Activated CD4-positive, CD25-positive, alpha-beta regulatory T cell treated with anti-CD3 and anti-CD28 coated beads, Interleukin-2, amount 50 U/mL, for 24 hours (primary cell): ENCODE measurements at regions not wholly inside any gene's neighbourhood (a gene's known extent, or its start where the extent isn't known, plus 50 kb on each side); places are given as distances from the start of the nearest gene placed in this dataset.

Experiments
- ATAC-seq, 2 donors: fragments of 150-1000 bp; cut with Tn5 transposase; one replicate each; pipeline ENCODE4 v1.10.0; 2021; ENCODE audit warnings: mild to moderate bottlenecking in 1 of 2, moderate library complexity in 1 of 2

DNA sequence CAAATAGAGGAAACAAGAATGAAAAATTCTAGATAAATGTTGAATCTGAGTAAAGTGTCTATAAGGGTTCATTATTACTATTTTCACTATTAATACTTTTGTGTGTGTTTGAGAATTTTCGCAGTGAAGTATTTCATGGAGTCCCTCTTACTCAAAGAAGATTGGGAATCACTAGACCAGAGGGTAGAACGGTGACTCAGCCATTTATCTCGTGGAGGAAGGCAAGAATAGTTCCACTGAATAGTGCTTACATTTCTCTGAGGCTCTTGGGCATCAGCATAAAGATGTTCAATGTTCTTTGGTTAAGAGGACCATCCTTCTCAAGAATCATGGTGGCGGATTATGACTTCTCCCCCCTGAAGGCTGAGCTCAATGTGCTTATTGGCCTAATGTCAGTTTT, 376.7 kb upstream of the ARID1B start:
- ATAC-seq = no peak

DNA sequence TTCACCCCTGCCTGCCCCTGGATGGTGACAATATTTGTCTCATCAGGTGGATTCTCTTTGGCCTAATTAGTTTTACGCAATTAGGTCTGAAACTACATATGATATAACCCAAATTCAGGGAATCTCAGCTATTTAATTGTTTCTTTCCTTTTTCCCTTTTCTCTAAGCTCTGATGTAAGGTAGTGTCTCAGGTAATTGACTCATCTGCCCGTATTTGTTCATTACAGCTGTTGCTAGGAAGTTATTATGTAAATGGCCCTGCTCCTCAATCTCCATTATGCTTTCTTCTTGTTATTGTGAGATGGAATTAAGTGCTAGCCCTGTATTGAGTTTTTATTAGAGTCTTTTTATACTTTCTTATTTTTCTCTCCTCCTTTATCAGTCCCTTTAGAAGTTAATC, 378.2 kb upstream of the ARID1B start:
- ATAC-seq = no peak

DNA sequence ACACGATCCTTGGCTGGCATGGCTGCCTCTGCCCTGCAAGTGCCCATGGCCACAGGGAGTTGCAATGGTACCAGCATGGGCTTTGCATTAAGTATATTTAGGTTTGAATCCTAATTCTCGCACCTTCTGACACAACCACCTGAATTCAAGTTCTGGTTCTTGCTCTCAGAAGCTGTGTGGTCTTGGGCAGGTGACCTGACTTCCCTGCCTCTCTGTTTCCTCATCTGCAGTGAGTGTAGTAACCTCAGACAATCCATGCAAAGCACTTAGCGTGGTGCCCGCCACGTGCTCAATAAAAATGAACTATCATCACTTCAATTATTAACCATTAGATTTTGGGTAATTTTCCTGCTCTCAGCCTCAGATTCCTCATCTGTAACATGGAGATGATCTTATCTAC, 378.8 kb upstream of the ARID1B start:
- no peak for ATAC-seq

GRCh38 chr6:156396791-156397418, 380.3 kb upstream of the ARID1B start:
- peak in 1 of 2 donors; percentile 28 for ATAC-seq

DNA sequence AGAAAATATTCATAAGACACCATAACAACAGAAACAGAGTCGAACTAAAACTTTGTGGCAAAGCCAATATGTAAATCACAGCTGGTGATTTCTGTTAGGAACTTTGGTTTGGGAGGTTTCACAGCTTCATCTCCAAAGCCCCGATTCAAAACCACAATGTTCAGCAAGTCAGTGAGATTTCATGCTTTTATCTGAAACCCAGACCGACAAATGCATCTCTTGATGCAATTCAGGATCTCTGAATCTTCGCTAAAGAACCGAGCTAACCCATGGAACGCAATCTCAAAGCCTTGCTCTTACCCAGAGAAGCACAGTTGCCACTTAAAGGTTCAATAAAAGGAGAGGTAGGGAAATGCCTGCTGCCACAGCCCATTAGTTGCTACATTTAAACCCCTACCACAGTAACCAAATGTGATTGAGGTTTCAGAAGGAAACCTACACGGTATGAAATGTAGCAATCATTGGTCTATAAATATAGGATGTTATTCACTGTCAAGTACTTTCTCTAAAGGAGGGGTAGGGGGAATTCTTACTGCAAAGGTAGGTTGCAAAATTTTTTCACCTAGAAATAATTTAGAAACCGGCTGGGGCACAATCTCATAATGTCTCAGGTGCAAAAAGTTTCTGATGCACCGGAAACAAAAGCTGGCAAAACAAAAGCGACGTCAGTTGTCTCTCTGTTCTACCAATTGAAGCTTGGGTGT, 381.0 kb upstream of the ARID1B start:
- ATAC-seq = peak; percentile 46 to 56

- ATAC-seq = peak; percentile 38 to 44
These were observed 381.9 kb upstream of the ARID1B start for GRCh38 chr6:156395276-156395675.

GRCh38 chr6:156392648-156393047, 384.5 kb upstream of the ARID1B start:
- no peak for ATAC-seq

GRCh38 chr6:156391977-156392376, 385.2 kb upstream of the ARID1B start:
- no peak for ATAC-seq

GRCh38 chr6:156391061-156391672, 386.0 kb upstream of the ARID1B start:
- no peak for ATAC-seq

GRCh38 chr6:156390621-156391020, 386.6 kb upstream of the ARID1B start:
- ATAC-seq = no peak

DNA sequence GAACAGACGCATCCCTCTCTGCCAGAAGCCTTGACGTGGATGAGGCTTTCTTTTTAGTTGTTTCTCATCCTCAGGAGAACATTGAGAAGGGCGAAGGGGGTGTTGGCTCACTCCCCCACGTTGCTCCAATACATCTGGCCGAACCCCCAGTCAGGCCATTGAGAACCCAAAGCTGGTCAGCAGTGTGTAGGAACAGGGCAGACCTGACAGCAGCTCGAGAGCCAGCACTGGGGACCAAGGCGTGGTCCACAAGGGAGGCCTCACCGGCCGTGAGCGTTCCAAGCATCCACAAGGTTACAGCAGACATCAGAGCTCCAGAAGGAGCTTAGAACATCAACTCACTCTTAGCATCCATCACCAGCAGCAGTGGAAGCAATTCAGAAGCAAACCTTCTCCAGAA, 387.9 kb upstream of the ARID1B start:
- no peak for ATAC-seq

DNA sequence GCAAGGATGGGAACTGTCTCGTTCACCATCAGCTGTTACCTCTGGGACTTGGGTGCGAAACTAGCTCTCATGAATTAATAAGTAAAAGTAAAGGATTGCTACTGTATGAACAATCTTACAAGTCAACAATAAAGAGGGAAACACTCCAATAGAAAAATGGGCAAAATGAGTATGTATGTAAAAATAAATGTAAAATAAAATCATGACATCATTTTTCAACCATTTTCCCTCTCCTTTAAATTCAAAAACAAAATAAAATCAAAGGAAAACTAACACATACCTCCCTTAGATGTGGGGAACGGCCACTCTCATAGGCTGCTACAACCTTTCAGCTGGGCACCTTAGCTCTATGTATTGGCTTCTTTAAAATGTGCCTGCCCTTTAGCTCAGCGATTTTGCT, 389.7 kb upstream of the ARID1B start:
- no peak for ATAC-seq

DNA sequence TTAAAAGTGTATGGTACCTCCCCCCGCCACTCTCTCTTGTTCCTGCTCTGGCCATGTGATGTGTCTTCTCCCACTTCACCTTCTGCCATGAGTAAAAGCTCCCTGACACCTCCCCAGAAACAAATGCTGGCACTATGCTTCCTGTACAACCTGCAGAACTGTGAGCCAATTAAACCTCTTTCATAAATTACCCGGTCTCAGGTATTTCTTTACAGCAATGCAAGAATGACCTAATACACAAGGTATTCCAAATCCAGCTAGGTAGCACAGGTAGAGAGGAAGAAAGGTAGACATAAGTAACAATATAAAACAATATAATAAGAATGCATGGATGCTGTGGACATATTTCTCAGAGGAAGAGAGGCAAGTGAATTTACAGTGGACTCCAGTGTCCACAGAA, 394.1 kb upstream of the ARID1B start:
- no peak for ATAC-seq

DNA sequence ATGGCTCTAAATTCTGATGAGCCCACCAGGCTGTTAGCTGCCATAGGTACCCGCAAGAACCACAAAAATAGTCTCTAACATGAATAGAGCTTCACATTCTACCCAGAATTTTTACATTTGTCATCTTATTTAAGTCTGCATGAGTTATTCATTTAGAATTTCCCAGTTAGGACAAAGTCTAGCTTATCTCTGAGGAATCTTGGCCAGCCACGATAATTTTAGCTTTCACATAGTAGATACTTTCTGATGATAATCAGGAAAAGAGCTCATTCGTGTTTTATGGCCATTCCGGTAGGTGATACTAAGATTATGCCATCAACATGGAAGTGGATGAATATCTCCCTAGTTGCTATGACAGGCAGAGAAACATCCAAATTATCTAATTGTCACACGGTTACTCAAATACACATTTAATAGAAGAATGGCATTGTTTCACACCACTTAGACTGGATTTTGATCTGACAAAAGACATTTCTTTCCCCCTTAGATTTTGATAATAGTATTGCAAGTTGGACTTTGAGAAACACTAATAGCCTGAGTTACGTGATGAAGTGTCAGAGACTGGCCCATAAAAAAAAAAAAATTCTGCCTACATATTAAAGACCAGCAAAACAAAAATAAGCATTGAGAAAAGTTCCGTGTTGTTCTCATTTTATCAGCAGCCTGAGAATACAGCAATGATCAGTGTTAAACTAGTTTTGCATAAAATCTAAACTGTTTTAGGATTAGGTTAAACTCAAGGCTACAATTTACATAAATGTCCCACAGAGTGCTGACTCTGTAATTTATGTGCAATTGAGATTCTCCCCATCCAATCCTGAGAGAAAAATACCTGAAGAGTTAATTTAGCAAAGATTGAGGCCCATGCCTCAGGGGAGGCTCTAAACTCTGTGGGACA, 397.5 kb upstream of the ARID1B start:
- ATAC-seq = no peak

DNA sequence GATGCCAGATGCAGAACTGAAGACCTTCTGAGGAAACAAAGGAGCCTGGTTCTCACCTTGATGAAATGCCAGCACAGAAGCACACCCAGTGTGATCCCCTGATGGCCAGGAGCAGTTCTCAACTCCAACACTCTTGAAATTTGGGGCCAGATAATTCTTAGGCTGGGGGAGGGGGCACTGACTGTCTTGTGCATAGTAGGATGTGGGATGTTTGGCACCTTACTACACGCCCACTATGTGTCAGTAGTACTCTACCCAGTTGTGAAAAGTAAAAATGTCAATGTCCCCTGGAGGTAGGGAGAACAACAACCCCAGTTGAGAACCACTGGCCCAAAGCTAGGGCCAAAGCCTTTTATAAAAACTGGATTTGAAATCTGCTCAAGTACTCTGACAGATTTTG, 398.3 kb upstream of the ARID1B start:
- ATAC-seq = no peak

- no peak for ATAC-seq
These were observed 401.1 kb upstream of the ARID1B start for GRCh38 chr6:156376091-156376490.

GRCh38 chr6:156359912-156360311, 417.3 kb upstream of the ARID1B start:
- no peak for ATAC-seq

DNA sequence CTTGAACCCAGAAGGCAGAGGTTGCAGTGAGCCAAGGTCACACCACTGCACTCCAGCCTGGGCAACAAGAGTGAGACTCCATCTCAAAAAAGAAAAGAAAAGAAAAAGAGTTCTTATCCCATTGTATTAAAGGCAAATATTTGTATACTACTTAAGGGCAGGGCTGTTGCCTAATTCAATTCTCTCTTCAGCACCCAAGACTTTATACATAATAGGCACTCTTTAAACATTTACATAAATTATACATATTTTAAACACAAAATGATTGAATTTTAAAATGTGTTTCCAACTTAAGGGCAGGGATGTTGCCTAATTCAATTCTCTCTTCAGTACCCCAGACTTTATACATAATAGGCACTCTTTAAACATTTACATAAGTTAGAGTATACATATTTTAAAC, 424.3 kb upstream of the ARID1B start:
- ATAC-seq = no peak

GRCh38 chr6:156351346-156351966, 425.7 kb upstream of the ARID1B start:
- no peak for ATAC-seq

GRCh38 chr6:156350337-156350736, 426.8 kb upstream of the ARID1B start:
- ATAC-seq = no peak

DNA sequence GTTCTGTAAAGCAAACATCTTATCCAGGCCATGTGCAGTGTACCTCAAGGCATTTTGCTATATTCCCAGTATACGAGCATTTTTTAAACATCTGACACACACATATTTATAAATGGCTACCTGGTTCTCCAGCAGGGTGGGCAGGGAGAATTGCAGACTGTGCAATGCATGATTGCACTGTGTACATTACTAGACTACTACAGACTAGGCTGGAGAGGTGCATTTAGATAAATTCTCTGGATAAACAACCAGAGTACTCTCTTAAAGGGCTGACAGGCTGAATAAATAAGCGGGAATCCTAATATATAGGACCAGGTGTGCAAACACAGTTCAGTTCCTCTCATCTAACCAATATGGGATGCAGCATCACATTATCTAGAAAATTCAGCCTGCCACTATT, 428.3 kb upstream of the ARID1B start:
- ATAC-seq = no peak

GRCh38 chr6:156348424-156348823, 428.8 kb upstream of the ARID1B start:
- ATAC-seq = no peak

DNA sequence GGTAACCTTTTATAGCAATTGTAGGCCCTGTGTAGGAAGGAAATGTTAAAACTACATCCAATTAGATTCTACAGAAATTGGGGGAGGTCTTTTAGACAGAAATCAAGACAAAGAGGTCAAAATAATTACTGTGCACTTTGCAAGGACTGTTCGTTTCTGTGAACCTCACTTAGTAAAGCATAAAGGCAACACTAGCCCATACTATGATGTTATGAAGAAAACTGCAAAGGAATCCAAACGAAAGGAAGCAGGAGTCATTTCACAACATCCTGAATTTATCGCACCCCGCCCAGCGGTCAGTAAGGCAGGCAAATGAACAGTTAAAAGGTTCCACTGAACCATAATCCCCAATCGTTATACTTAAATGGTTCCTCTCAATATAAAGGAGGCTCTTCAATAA, 429.5 kb upstream of the ARID1B start:
- ATAC-seq = no peak
